ENCODE measurements at regions not wholly inside any gene's neighbourhood (a gene's known extent, or its start where the extent isn't known, plus 50 kb on each side); places are given as distances from the start of the nearest gene placed in this dataset.

DNA sequence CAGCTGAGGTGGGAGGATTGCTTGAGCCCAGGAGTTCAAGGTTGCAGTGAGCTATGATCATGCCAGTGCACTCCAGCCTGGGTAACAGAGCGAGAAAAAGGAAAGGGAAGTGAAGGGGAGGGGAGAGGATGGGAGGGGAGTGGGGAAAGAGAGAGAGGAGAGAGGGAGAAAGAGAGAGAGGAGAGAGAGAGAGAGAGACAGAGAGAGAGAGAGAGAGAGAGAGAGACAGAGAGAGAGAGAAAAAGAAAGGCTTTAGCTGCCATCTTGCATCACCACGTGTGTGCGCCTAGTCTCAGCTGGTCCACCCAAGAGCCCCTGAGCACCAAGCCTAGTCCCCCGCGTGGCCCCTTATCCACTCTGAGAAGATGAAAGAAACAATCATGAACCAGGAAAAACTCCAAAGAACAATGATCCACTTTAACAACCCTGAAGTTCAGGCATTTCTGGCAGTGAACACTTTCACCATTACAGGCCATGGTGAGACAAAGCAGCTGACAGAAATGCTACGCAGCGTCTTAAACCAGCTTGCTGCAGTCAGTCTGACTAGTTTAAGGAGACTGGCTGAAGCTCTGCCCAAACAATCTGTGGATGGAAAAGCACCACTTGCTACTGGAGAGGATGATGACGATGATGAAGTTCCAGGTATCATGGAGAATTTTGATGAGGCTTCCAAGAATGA is 115.5 kb upstream of the CDC42BPA start:
- Histone ChIP-seq H3K9me1 (ENCODE audit: control insufficient read depth, extremely low read depth, insufficient read depth, low read length) (no peaks in the 10 kb centered on the region), H3K9me3 (ENCODE audit: control insufficient read depth, low read depth, low read length) (no peaks in the 10 kb centered on the region), H3K4me3 (ENCODE audit: control insufficient read depth in 2 of 3, extremely low read depth in 1 of 3, insufficient read depth in 2 of 3, low read depth in 1 of 3, low read length in 3 of 3) (no peak overlapping the region), H3K4me2 (ENCODE audit: control insufficient read depth, extremely low read depth, insufficient read depth, low read depth, low read length) (no peak overlapping the region), H3K36me3 (ENCODE audit: control insufficient read depth in 2 of 2, extremely low read depth in 1 of 2, insufficient read depth in 2 of 2, low read length in 2 of 2) (no peaks in the 10 kb centered on the region), H3K27me3 (ENCODE audit: control insufficient read depth, extremely low read depth, insufficient read depth, low read length) (peaks cover 3% of the 10 kb centered on the region), H2AFZ (ENCODE audit: control insufficient read depth, low read length) (no peak overlapping the region), H3K27ac (ENCODE audit: control insufficient read depth, insufficient read depth, low read length) (no peak overlapping the region), H3K9ac (ENCODE audit: control insufficient read depth, extremely low read depth, insufficient read depth, low read length) (no peak overlapping the region), H3K79me2 (ENCODE audit: control insufficient read depth, insufficient read depth, low read length) (no peaks in the 10 kb centered on the region), H4K20me1 (ENCODE audit: control insufficient read depth, extremely low read depth, insufficient read depth, low read length) (no peaks in the 10 kb centered on the region), H3K4me1 (ENCODE audit: control insufficient read depth, extremely low read depth, insufficient read depth, low read length) (no peaks in the 10 kb centered on the region)
- TF ChIP-seq, protein P1, sequence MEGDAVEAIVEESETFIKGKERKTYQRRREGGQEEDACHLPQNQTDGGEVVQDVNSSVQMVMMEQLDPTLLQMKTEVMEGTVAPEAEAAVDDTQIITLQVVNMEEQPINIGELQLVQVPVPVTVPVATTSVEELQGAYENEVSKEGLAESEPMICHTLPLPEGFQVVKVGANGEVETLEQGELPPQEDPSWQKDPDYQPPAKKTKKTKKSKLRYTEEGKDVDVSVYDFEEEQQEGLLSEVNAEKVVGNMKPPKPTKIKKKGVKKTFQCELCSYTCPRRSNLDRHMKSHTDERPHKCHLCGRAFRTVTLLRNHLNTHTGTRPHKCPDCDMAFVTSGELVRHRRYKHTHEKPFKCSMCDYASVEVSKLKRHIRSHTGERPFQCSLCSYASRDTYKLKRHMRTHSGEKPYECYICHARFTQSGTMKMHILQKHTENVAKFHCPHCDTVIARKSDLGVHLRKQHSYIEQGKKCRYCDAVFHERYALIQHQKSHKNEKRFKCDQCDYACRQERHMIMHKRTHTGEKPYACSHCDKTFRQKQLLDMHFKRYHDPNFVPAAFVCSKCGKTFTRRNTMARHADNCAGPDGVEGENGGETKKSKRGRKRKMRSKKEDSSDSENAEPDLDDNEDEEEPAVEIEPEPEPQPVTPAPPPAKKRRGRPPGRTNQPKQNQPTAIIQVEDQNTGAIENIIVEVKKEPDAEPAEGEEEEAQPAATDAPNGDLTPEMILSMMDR (optimal IDR thresholded peaks at IDR 0.05 in 1 of 3, IDR thresholded peaks at IDR 0.05 in 1 of 3, conservative IDR thresholded peaks at IDR 0.05 in 1 of 3; ENCODE audit: extremely low read depth in 1 of 3, insufficient read depth in 2 of 3, low read length in 3 of 3) = no peak
- TF ChIP-seq EZH2 (IDR thresholded peaks at IDR 0.05; ENCODE audit: low read length) = no peak
- dilution Hi-C loops (cut with MboI; ENCODE audit: extremely low pct_ligation_motif_present, low sequenced_read_pairs) = no loop called here
- DNase-seq (ENCODE audit: low read depth, low spot score) = no peak
- FAIRE-seq = no peak

DNA sequence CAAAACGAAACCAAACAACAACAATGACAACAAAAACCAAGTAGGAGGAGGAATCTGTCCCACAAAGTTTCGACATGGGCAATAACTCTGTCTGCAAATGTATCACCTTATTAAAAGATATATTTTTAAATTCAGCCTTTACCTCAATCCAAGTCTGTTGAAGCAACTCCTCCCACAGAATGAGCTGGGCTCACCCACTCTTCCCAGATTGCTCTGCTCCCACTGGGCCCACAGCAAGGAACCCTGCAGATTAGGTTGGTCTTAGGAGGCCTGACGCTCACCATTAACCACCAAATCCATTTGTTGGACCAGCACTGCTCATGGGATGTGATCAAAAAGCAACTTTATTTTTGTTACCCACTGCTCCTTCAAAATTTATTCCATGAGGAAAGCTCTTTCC is 114.7 kb upstream of the CDC42BPA start:
- no peaks in the 10 kb centered on the region for H3K36me3 ChIP-seq (ENCODE audit: control insufficient read depth in 2 of 2, extremely low read depth in 1 of 2, insufficient read depth in 2 of 2, low read length in 2 of 2)
- TF ChIP-seq, protein P1 (optimal IDR thresholded peaks at IDR 0.05 in 1 of 3, IDR thresholded peaks at IDR 0.05 in 1 of 3, conservative IDR thresholded peaks at IDR 0.05 in 1 of 3; ENCODE audit: extremely low read depth in 1 of 3, insufficient read depth in 2 of 3, low read length in 3 of 3) = no peak
- no peak for TF ChIP-seq EZH2 (IDR thresholded peaks at IDR 0.05; ENCODE audit: low read length)
- no peaks in the 10 kb centered on the region for H3K9me1 ChIP-seq (ENCODE audit: control insufficient read depth, extremely low read depth, insufficient read depth, low read length)
- no peak overlapping the region for H3K4me2 ChIP-seq (ENCODE audit: control insufficient read depth, extremely low read depth, insufficient read depth, low read depth, low read length)
- no peaks in the 10 kb centered on the region for H3K9me3 ChIP-seq (ENCODE audit: control insufficient read depth, low read depth, low read length)
- H3K4me1 ChIP-seq (ENCODE audit: control insufficient read depth, extremely low read depth, insufficient read depth, low read length) = no peaks in the 10 kb centered on the region
- H3K27ac ChIP-seq (ENCODE audit: control insufficient read depth, insufficient read depth, low read length) = no peak overlapping the region
- DNase-seq (ENCODE audit: low read depth, low spot score) = no peak
- H3K79me2 ChIP-seq (ENCODE audit: control insufficient read depth, insufficient read depth, low read length) = no peaks in the 10 kb centered on the region
- H3K9ac ChIP-seq (ENCODE audit: control insufficient read depth, extremely low read depth, insufficient read depth, low read length) = no peak overlapping the region
- dilution Hi-C loops (cut with MboI; ENCODE audit: extremely low pct_ligation_motif_present, low sequenced_read_pairs) = no loop called here
- H3K4me3 ChIP-seq (ENCODE audit: control insufficient read depth in 2 of 3, extremely low read depth in 1 of 3, insufficient read depth in 2 of 3, low read depth in 1 of 3, low read length in 3 of 3) = no peak overlapping the region
- no peaks in the 10 kb centered on the region for H4K20me1 ChIP-seq (ENCODE audit: control insufficient read depth, extremely low read depth, insufficient read depth, low read length)
- FAIRE-seq = no peak
- no peak overlapping the region for H2AFZ ChIP-seq (ENCODE audit: control insufficient read depth, low read length)
- no peaks in the 10 kb centered on the region for H3K27me3 ChIP-seq (ENCODE audit: control insufficient read depth, extremely low read depth, insufficient read depth, low read length)

Measured in keratinocyte (primary cell).